Activated CD8-positive, alpha-beta memory T cell treated with anti-CD3 and anti-CD28 coated beads, Interleukin-2, amount 50 U/mL, for 4 hours (primary cell): ENCODE measurements at regions not wholly inside any gene's neighbourhood (a gene's known extent, or its start where the extent isn't known, plus 50 kb on each side); places are given as distances from the start of the nearest gene placed in this dataset.

Source experiments
- DNase-seq: peaks from one replicate; pipeline ENCODE4 v3.0.0-alpha.2; 2020

GRCh38 chr6:170025935-170026750 is 264.7 kb downstream of the DLL1 start:
- no peak for DNase-seq

- no peak for DNase-seq
Measured at GRCh38 chr6:170025341-170025911, 265.5 kb downstream of the DLL1 start.

DNA sequence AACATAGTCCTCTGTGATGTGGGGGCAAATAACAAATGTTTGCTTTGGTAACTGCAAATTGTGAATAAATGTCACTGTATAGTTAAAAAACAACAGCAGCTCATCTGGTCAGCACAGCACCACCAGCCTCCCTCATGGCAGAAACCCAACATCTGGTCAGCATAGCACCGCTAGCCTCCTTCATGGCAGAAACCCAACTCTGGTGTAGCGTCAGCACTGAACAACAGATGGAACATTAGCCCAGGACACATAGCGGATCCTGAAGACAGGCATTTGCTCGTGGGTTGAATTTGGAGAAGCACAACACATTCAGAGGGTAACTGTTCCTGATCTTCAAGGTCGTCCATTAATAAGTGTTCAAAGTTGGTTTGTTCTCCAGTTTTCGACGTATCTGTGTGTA is 265.9 kb downstream of the DLL1 start:
- DNase-seq: no peak

DNA sequence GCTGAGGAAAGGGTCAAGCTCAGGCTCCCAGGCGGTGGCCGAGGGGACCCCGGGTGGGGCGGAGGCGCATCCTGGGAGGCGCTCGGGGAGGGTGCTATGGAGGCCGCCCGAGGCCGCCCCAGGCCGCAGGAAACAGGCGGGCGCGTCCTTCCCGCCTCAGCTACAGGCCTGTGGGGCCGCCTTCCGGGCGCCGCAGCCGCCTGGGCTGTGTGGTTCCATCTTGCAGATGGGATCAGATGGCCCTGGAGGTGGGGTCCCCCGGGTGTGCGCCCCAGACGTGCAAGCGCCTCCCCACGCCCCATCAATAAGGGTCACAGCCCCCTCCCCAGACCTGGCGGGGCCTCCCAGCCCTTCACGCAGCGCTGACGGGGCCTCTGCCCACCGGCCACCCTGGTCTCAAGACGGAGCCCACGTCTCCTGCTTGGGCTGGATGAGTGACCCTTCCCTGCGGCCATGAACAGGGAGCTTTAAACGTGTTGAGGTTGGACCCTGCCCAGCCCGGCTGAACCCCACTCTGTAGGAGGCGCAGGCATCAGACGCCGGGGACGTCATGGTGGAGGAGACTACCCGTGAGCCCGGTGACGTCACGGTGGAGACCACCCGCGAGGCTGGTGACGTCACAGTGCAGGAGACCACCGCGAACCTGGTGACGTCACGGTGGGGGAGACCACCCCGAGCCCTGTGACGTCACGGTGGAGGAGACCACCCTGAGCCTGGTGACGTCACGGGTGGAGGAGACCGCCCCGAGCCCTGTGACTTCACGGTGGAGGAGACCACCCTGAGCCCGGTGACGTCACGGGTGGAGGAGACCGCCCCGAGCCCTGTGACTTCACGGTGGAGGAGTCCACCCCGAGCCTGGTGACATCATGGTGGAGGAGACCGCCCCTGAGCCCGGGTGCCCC is 267.0 kb downstream of the DLL1 start:
- no peak for DNase-seq

- DNase-seq: no peak
Measured at GRCh38 chr6:170022827-170023619, 267.9 kb downstream of the DLL1 start.

- no peak for DNase-seq
Measured at GRCh38 chr6:170022291-170022722, 268.6 kb downstream of the DLL1 start.

DNA sequence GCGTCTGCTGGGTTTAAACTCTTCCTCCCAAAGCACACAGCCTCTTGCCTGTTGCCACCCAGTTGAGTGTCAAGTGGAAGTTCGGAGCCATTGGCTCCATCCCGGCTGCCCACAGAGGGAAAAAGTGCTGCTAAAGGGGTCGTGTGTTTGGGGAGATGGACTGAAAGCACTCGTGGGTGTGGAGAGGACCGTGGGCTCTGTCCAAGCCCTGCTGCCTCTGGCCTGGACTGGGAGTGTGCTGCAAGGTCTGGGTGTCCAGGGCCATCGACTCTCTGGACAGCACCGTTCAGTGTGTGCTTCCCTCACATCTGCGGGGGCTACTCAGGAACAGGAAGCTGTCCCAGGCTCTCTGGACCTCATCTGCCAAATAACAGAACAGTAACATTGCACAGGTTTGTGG is 269.3 kb downstream of the DLL1 start:
- DNase-seq: no peak

- DNase-seq: no peak
Measured at GRCh38 chr6:170019818-170020583, 268.6 kb downstream of the ERMARD start.

DNA sequence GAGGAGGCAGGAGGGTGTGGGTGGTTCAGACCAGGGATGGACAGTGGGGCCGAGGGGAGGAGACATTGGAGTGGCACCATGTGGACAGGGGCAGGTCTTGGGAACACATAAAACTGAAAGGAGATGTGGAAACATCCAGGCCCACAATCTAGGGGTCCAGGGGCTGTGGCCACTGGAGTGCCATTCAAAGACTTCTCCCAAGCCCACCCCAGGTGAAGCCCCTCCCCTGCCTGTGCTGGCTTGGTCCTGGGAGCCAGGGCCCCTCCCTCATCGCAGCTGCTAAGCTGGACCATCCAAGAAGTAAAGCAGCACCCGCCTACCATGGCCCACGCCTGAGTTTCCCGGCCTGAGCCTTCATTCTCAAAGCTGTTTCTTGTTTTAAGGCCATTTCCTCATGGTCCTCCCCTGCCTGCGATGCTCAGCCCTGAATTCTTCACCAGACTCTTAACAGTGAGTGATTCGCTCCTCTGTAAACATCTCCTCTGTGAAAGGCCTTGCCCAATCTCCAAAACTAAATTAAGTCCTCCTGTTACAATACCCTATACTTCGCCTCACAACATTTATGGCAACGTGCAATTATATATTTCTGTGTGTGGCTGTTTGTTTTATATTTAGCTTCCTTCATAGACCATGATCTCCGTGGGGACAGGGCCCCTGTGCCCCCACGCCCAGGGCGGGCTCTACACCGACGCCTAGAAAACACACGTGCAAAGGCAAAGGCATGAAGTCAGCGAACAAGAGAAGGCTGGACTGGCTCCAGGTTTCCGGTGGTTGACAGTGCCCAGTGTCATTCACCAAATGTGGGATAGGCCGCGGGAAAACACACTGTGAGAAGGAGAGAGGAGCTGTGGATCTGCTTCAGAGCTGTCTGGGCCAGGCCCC is 267.8 kb downstream of the ERMARD start:
- DNase-seq: no peak

DNA sequence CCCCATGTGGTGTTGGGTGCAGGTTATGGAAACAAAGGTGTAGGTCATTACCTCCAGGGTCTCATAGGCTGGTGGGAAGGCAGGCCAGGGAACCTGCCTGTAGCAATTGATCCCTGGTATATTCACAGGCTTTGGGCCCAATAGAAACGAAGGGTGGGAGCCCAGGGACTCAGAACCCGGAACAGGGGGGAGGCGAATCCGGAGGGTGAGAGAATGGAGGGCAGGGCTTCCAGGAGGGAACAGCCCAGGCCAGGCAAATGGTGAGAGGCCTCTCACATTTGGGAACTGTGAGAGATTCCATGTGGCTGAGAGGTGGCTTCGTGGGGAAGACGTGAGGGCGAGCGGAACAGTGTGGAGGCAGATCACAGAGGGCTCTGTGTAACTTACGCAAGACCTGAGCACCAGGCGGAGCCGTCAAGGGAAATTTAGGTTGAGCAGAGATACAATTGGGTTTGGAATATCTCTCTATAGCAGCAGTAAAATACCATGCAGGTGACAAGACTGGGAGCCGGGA is 267.1 kb downstream of the ERMARD start:
- no peak for DNase-seq

GRCh38 chr6:170017603-170018320 is 266.3 kb downstream of the ERMARD start:
- DNase-seq: no peak

DNA sequence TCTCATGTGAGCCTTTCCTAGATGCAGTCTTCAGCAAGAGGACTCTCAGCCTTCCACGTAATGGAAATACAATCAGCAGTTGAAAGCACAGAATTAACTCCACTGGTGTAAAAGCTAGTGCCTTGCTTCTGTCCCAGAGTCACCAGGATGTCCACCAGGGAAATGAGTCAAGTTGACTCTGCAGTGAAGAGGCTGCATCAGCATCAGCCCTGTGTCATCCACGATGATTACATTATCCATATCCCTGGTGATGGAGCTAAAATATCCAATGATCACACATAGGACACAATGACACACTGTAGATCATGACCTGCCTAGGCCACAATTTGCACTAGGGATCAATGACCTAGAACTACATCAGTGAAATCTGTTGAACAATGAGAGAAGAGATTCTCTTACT is 262.4 kb downstream of the ERMARD start:
- DNase-seq: no peak

- DNase-seq: no peak
Measured at GRCh38 chr6:170012037-170012330, 260.6 kb downstream of the ERMARD start.

DNA sequence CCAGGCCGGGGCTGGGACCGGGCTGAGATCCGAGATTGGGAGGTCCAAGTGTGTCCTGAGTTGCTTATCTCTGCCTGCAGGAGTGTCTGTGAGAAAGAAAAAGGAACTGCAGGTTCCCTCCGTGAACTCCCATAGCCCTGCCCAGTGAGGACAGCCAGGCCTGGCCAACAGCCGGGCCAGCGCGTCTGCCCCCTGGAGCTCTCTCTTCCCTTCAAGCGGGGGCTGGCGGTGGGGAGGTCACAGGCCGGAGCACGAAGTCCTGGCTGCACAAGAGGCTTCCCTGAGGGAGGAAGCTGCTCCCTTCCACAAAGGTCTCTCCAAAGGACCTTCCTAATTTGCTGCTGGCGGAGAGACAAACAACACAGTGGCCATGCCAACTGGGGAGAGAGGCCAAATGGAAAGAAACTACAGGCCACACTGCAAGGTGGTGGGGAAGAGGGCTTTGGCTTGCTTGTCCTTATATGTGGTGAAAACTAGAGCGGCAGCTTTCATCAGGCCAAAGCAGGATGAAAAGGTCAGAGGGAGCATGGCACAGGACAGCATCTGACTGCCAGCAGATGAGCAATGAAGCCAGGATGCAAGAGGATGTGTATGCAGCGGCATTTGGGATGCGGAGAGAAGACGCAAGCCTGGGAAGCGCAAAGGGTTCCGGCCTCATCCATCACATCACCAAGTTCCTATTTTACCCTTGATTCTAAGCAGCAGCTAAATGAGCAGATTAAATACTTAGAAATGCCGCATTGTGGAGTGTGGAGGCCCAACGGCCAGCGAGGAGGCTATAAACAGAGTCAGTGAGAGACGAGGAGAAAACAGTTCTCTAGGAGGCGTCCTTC is 260.0 kb downstream of the ERMARD start:
- no peak for DNase-seq

DNA sequence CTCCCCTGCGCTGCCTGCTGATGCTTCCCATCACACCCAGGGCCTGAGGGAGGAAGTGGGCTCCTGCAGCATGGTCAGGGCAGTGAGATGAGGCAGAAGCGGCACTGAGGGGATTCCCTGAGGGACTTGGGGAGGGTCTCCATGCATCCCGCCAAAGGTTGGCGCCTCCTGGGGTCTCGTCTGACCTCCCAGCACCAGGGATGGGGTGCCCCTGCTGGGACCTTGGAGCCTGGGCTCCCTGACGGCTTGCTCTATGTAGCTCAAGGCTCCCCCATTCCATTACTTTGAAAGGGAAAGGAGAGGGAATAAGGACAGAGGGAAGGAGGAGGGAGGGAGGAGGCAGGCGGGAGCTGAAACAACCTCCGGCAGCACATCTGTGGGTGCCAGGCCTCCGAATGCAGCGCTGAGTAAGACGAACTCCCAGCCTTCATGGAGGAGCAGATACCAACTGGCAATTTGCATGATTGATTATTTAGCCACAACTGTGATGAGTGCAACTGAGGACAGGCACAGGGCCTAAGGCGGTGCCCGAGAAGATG is 259.3 kb downstream of the ERMARD start:
- DNase-seq: no peak

- DNase-seq: no peak
Measured at GRCh38 chr6:170008294-170008785, 256.9 kb downstream of the ERMARD start.

DNA sequence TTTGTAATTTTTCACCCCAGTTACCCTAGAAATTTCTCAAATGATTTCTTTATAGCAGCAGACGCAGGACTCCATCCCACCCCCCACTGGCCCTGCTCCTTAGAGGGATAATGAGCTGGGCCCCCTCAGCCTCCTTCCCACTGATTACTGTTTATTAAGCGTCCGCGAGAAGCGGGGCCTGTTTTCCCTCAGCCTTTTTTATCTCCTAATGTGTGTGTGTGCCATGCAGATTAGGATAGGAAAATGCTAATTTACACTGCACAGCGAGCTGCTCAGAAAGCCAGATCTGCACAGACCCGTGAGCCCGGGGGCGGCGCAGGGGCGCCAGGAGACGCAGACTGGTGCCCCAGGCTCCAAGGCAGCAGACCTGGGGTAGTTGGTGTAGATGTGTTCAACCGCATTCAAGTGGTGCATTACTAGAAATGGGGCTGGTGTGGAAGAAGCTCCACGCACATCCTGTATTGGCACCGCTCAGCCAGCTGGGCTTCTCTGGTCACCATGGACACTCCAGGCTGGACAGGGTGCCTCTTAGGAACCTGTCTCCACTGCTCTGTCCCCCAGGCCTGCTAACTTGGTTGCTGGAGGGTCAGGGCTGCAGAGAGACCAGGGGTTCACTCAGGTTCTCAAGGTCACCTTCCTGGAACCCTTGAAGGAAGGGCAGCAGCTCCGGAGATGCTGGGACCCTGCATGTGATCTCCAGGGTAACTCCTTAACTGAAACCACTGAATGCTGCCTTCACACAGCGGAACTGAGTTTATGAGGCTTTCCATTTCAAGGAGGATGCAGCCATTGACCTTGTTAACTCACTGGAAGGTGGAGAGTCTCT is 256.3 kb downstream of the ERMARD start:
- no peak for DNase-seq
